ENCODE measurements at regions not wholly inside any gene's neighbourhood (a gene's known extent, or its start where the extent isn't known, plus 50 kb on each side); places are given as distances from the start of the nearest gene placed in this dataset.

- H3K27ac ChIP-seq (ENCODE audit: low read depth in 2 of 2, low read length in 1 of 2) = no peak overlapping the region
- no peaks in the 10 kb centered on the region for H3K36me3 ChIP-seq (ENCODE audit: control insufficient read depth in 2 of 2, insufficient read depth in 2 of 2, low read length in 1 of 2)
- no peaks in the 10 kb centered on the region for H3K27me3 ChIP-seq (ENCODE audit: control insufficient read depth in 1 of 2, insufficient read depth in 2 of 2, low read length in 2 of 2)
- H3K4me3 ChIP-seq (ENCODE audit: low read depth in 1 of 2, low read length in 2 of 2) = no peak overlapping the region
- no peaks in the 10 kb centered on the region for H3K9me3 ChIP-seq (ENCODE audit: control insufficient read depth in 2 of 2, insufficient read depth in 1 of 2, low read depth in 1 of 2, low read length in 1 of 2)
- H3K4me1 ChIP-seq (ENCODE audit: control insufficient read depth in 2 of 2, insufficient read depth in 2 of 2, low read length in 1 of 2) = no peaks in the 10 kb centered on the region
Observed at GRCh38 chr9:119781886-119782285, 412.7 kb upstream of the BRINP1 start.

- Histone ChIP-seq H3K4me3 (ENCODE audit: low read depth in 1 of 2, low read length in 2 of 2) (no peak overlapping the region), H3K27me3 (ENCODE audit: control insufficient read depth in 1 of 2, insufficient read depth in 2 of 2, low read length in 2 of 2) (no peaks in the 10 kb centered on the region), H3K4me1 (ENCODE audit: control insufficient read depth in 2 of 2, insufficient read depth in 2 of 2, low read length in 1 of 2) (no peaks in the 10 kb centered on the region), H3K36me3 (ENCODE audit: control insufficient read depth in 2 of 2, insufficient read depth in 2 of 2, low read length in 1 of 2) (no peaks in the 10 kb centered on the region), H3K9me3 (ENCODE audit: control insufficient read depth in 2 of 2, insufficient read depth in 1 of 2, low read depth in 1 of 2, low read length in 1 of 2) (no peaks in the 10 kb centered on the region), H3K27ac (ENCODE audit: low read depth in 2 of 2, low read length in 1 of 2) (no peak overlapping the region)
- WGBS, 2 donors = 50 to 55% methylated on average over 3 of the region's 3 CpGs
Observed at GRCh38 chr9:119775410-119775809, 406.2 kb upstream of the BRINP1 start.

GRCh38 chr9:119773823-119774222, 404.6 kb upstream of the BRINP1 start:
- H3K27me3 ChIP-seq (ENCODE audit: control insufficient read depth in 1 of 2, insufficient read depth in 2 of 2, low read length in 2 of 2) = no peaks in the 10 kb centered on the region

GRCh38 chr9:119771341-119771740, 402.1 kb upstream of the BRINP1 start:
- Histone ChIP-seq H3K4me1 (ENCODE audit: control insufficient read depth in 2 of 2, insufficient read depth in 2 of 2, low read length in 1 of 2) (no peaks in the 10 kb centered on the region), H3K27me3 (ENCODE audit: control insufficient read depth in 1 of 2, insufficient read depth in 2 of 2, low read length in 2 of 2) (no peaks in the 10 kb centered on the region), H3K27ac (ENCODE audit: low read depth in 2 of 2, low read length in 1 of 2) (no peak overlapping the region), H3K4me3 (ENCODE audit: low read depth in 1 of 2, low read length in 2 of 2) (no peak overlapping the region), H3K9me3 (ENCODE audit: control insufficient read depth in 2 of 2, insufficient read depth in 1 of 2, low read depth in 1 of 2, low read length in 1 of 2) (no peaks in the 10 kb centered on the region), H3K36me3 (ENCODE audit: control insufficient read depth in 2 of 2, insufficient read depth in 2 of 2, low read length in 1 of 2) (no peaks in the 10 kb centered on the region)
- 91 to 100% methylated on average over 1 of the region's 1 CpG for WGBS, 2 donors

More at GRCh38 chr9:119773823-119774222, 404.6 kb upstream of the BRINP1 start:
- Histone ChIP-seq H3K4me3 (ENCODE audit: low read depth in 1 of 2, low read length in 2 of 2) (no peak overlapping the region), H3K4me1 (ENCODE audit: control insufficient read depth in 2 of 2, insufficient read depth in 2 of 2, low read length in 1 of 2) (no peaks in the 10 kb centered on the region), H3K27ac (ENCODE audit: low read depth in 2 of 2, low read length in 1 of 2) (no peak overlapping the region), H3K36me3 (ENCODE audit: control insufficient read depth in 2 of 2, insufficient read depth in 2 of 2, low read length in 1 of 2) (no peaks in the 10 kb centered on the region), H3K9me3 (ENCODE audit: control insufficient read depth in 2 of 2, insufficient read depth in 1 of 2, low read depth in 1 of 2, low read length in 1 of 2) (no peaks in the 10 kb centered on the region)
- WGBS, 2 donors = 61 to 70% methylated on average over 2 of the region's 2 CpGs

- WGBS, 2 donors = 74 to 77% methylated on average over 3 of the region's 3 CpGs
- Histone ChIP-seq H3K4me3 (ENCODE audit: low read depth in 1 of 2, low read length in 2 of 2) (no peak overlapping the region), H3K27ac (ENCODE audit: low read depth in 2 of 2, low read length in 1 of 2) (no peak overlapping the region), H3K27me3 (ENCODE audit: control insufficient read depth in 1 of 2, insufficient read depth in 2 of 2, low read length in 2 of 2) (no peaks in the 10 kb centered on the region), H3K4me1 (ENCODE audit: control insufficient read depth in 2 of 2, insufficient read depth in 2 of 2, low read length in 1 of 2) (no peaks in the 10 kb centered on the region), H3K9me3 (ENCODE audit: control insufficient read depth in 2 of 2, insufficient read depth in 1 of 2, low read depth in 1 of 2, low read length in 1 of 2) (no peaks in the 10 kb centered on the region), H3K36me3 (ENCODE audit: control insufficient read depth in 2 of 2, insufficient read depth in 2 of 2, low read length in 1 of 2) (no peaks in the 10 kb centered on the region)
Observed at GRCh38 chr9:119768266-119768665, 399.0 kb upstream of the BRINP1 start.

GRCh38 chr9:119765632-119766175, 396.5 kb upstream of the BRINP1 start:
- H3K27me3 ChIP-seq (ENCODE audit: control insufficient read depth in 1 of 2, insufficient read depth in 2 of 2, low read length in 2 of 2) = no peaks in the 10 kb centered on the region
- no peaks in the 10 kb centered on the region for H3K36me3 ChIP-seq (ENCODE audit: control insufficient read depth in 2 of 2, insufficient read depth in 2 of 2, low read length in 1 of 2)
- 61 to 68% methylated on average over 2 of the region's 2 CpGs for WGBS, 2 donors
- H3K4me1 ChIP-seq (ENCODE audit: control insufficient read depth in 2 of 2, insufficient read depth in 2 of 2, low read length in 1 of 2) = no peaks in the 10 kb centered on the region
- no peaks in the 10 kb centered on the region for H3K9me3 ChIP-seq (ENCODE audit: control insufficient read depth in 2 of 2, insufficient read depth in 1 of 2, low read depth in 1 of 2, low read length in 1 of 2)
- no peak overlapping the region for H3K27ac ChIP-seq (ENCODE audit: low read depth in 2 of 2, low read length in 1 of 2)
- no peak overlapping the region for H3K4me3 ChIP-seq (ENCODE audit: low read depth in 1 of 2, low read length in 2 of 2)

GRCh38 chr9:119763260-119763659, 394.0 kb upstream of the BRINP1 start:
- Histone ChIP-seq H3K36me3 (ENCODE audit: control insufficient read depth in 2 of 2, insufficient read depth in 2 of 2, low read length in 1 of 2) (no peaks in the 10 kb centered on the region), H3K27ac (ENCODE audit: low read depth in 2 of 2, low read length in 1 of 2) (no peak overlapping the region), H3K4me3 (ENCODE audit: low read depth in 1 of 2, low read length in 2 of 2) (no peak overlapping the region), H3K27me3 (ENCODE audit: control insufficient read depth in 1 of 2, insufficient read depth in 2 of 2, low read length in 2 of 2) (no peaks in the 10 kb centered on the region), H3K4me1 (ENCODE audit: control insufficient read depth in 2 of 2, insufficient read depth in 2 of 2, low read length in 1 of 2) (no peaks in the 10 kb centered on the region), H3K9me3 (ENCODE audit: control insufficient read depth in 2 of 2, insufficient read depth in 1 of 2, low read depth in 1 of 2, low read length in 1 of 2) (no peaks in the 10 kb centered on the region)
- WGBS, 2 donors = 52 to 57% methylated on average over 3 of the region's 3 CpGs

- 77 to 78% methylated on average over 2 of the region's 2 CpGs for WGBS, 2 donors
- Histone ChIP-seq H3K27ac (ENCODE audit: low read depth in 2 of 2, low read length in 1 of 2) (no peak overlapping the region), H3K36me3 (ENCODE audit: control insufficient read depth in 2 of 2, insufficient read depth in 2 of 2, low read length in 1 of 2) (no peaks in the 10 kb centered on the region), H3K27me3 (ENCODE audit: control insufficient read depth in 1 of 2, insufficient read depth in 2 of 2, low read length in 2 of 2) (no peaks in the 10 kb centered on the region), H3K9me3 (ENCODE audit: control insufficient read depth in 2 of 2, insufficient read depth in 1 of 2, low read depth in 1 of 2, low read length in 1 of 2) (no peaks in the 10 kb centered on the region), H3K4me3 (ENCODE audit: low read depth in 1 of 2, low read length in 2 of 2) (no peak overlapping the region), H3K4me1 (ENCODE audit: control insufficient read depth in 2 of 2, insufficient read depth in 2 of 2, low read length in 1 of 2) (no peaks in the 10 kb centered on the region)
Observed at GRCh38 chr9:119761812-119762211, 392.6 kb upstream of the BRINP1 start.

- no peaks in the 10 kb centered on the region for H3K9me3 ChIP-seq (ENCODE audit: control insufficient read depth in 2 of 2, insufficient read depth in 1 of 2, low read depth in 1 of 2, low read length in 1 of 2)
- 39 to 57% methylated on average over 5 of the region's 5 CpGs for WGBS, 2 donors
- no peaks in the 10 kb centered on the region for H3K36me3 ChIP-seq (ENCODE audit: control insufficient read depth in 2 of 2, insufficient read depth in 2 of 2, low read length in 1 of 2)
- H3K27ac ChIP-seq (ENCODE audit: low read depth in 2 of 2, low read length in 1 of 2) = no peak overlapping the region
- no peak overlapping the region for H3K4me3 ChIP-seq (ENCODE audit: low read depth in 1 of 2, low read length in 2 of 2)
- H3K27me3 ChIP-seq (ENCODE audit: control insufficient read depth in 1 of 2, insufficient read depth in 2 of 2, low read length in 2 of 2) = no peaks in the 10 kb centered on the region
- H3K4me1 ChIP-seq (ENCODE audit: control insufficient read depth in 2 of 2, insufficient read depth in 2 of 2, low read length in 1 of 2) = no peaks in the 10 kb centered on the region
Observed at GRCh38 chr9:119758990-119759389, 389.8 kb upstream of the BRINP1 start.

- H3K36me3 ChIP-seq (ENCODE audit: control insufficient read depth in 2 of 2, insufficient read depth in 2 of 2, low read length in 1 of 2) = no peaks in the 10 kb centered on the region
- H3K9me3 ChIP-seq (ENCODE audit: control insufficient read depth in 2 of 2, insufficient read depth in 1 of 2, low read depth in 1 of 2, low read length in 1 of 2) = no peaks in the 10 kb centered on the region
- no peak overlapping the region for H3K4me3 ChIP-seq (ENCODE audit: low read depth in 1 of 2, low read length in 2 of 2)
- H3K27ac ChIP-seq (ENCODE audit: low read depth in 2 of 2, low read length in 1 of 2) = no peak overlapping the region
- no peaks in the 10 kb centered on the region for H3K4me1 ChIP-seq (ENCODE audit: control insufficient read depth in 2 of 2, insufficient read depth in 2 of 2, low read length in 1 of 2)
- 29 to 31% methylated on average over 3 of the region's 3 CpGs for WGBS, 2 donors
- no peaks in the 10 kb centered on the region for H3K27me3 ChIP-seq (ENCODE audit: control insufficient read depth in 1 of 2, insufficient read depth in 2 of 2, low read length in 2 of 2)
Observed at GRCh38 chr9:119758241-119758640, 389.0 kb upstream of the BRINP1 start.
